Body of pancreas (tissue), 4 donors: ENCODE measurements at regions not wholly inside any gene's neighbourhood (a gene's known extent, or its start where the extent isn't known, plus 50 kb on each side); places are given as distances from the start of the nearest gene placed in this dataset.

Experiments used
- ATAC-seq: fragments of 150-250 bp; one replicate; pipeline ENCODE4 v1.9.1; 2016
- DNase-seq, 4 donors: peaks; one replicate each; pipeline ENCODE4 v3.0.0-alpha.2; 2019
- H3K27ac ChIP-seq, 4 donors: fragments of 200-600 bp; sonication (generic); 1 replicate in 3 of 4; 2 replicates in 1 of 4; pipeline versions ENCODE4 v1.5.1 to v1.6.1; 2016 to 2019; ENCODE audit warnings: mild to moderate bottlenecking in 1 of 4, mixed read lengths in 1 of 4, moderate library complexity in 1 of 4
- H3K27me3 ChIP-seq, 2 donors: fragments of 200-600 bp; sonication (generic); one replicate each; pipeline ENCODE4 v1.6.0; 2016; ENCODE audit warnings: mild to moderate bottlenecking in 1 of 2
- H3K36me3 ChIP-seq, 2 donors: fragments of 200-600 bp; sonication (generic); replicated peaks in 1 of 2; 2 replicates each; pipeline ENCODE4 v1.5.1; 2016; ENCODE audit warnings: low read depth in 2 of 2; ENCODE audit not compliant: insufficient read depth in 1 of 2
- H3K4me1 ChIP-seq: fragments of 200-600 bp; sonication (generic); one replicate; pipeline ENCODE4 v1.6.0; 2016
- H3K4me3 ChIP-seq, 2 donors: fragments of 200-600 bp; sonication (generic); 1 replicate in 1 of 2; 2 replicates in 1 of 2; pipeline ENCODE4 v1.5.1; 2016 to 2019
- H3K9me3 ChIP-seq, 3 donors: fragments of 200-600 bp; sonication (generic); 1 replicate in 2 of 3; 2 replicates in 1 of 3; pipeline ENCODE4 v1.5.1; 2016
- POLR2A ChIP-seq, 3 donors: fragments of 450-650 bp; IDR thresholded peaks; one replicate each; pipeline ENCODE4 v1.6.1; 2016; ENCODE audit warnings: antibody characterized with exemption in 3 of 3, mild to moderate bottlenecking in 2 of 3
- WGBS, 2 donors: methylation state at CpG; one replicate each; pipeline ENCODE4 v1.1.5; 2017; 5-methylcytosine and 5-hydroxymethylcytosine counted together
- intact Hi-C: fragments of 100-400 bp; cut with DNase I; formaldehyde crosslinking; loops from one replicate; pipeline ENCODE4 v1.15.1; 2023
- TF ChIP-seq, protein P1 (sequence below), 7 experiments: fragments of 450-650 bp in 4 of 7; fragments of 200-600 bp in 3 of 7; sonication (generic) in 3 of 7; IDR thresholded peaks; one replicate each; pipeline ENCODE4 v1.5.1; 2016 to 2019; ENCODE audit warnings: antibody characterized with exemption in 7 of 7

DNA sequence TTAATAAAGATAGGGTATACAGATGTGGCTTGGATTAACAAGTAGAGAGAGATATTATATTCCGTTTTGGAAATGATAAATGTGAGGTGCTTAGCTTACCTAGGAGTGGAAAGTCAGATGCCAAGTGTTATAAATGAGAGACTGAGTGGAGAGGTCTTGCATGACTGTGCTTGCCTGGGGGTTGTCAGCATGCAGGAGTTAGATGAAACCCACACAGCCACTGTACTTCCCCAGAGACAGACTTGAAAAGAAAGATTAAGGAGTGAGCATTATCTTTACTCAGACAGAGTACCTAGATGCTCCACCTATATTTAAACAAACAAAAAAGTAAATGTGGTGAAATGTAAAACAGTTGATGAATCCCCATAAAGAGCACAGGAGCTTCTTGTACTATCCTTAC is 482.7 kb downstream of the RIT2 start:
- ATAC-seq (no peak), DNase-seq (no peak)
- Histone ChIP-seq H3K9me3 (no peaks in the 10 kb centered on the region), H3K4me1 (no peaks in the 10 kb centered on the region), H3K4me3 (no peak overlapping the region), H3K36me3 (no peaks in the 10 kb centered on the region), H3K27ac (no peak overlapping the region), H3K27me3 (no peaks in the 10 kb centered on the region)
- no peak for TF ChIP-seq POLR2A (IDR thresholded peaks at IDR 0.05)
- TF ChIP-seq, protein P1, sequence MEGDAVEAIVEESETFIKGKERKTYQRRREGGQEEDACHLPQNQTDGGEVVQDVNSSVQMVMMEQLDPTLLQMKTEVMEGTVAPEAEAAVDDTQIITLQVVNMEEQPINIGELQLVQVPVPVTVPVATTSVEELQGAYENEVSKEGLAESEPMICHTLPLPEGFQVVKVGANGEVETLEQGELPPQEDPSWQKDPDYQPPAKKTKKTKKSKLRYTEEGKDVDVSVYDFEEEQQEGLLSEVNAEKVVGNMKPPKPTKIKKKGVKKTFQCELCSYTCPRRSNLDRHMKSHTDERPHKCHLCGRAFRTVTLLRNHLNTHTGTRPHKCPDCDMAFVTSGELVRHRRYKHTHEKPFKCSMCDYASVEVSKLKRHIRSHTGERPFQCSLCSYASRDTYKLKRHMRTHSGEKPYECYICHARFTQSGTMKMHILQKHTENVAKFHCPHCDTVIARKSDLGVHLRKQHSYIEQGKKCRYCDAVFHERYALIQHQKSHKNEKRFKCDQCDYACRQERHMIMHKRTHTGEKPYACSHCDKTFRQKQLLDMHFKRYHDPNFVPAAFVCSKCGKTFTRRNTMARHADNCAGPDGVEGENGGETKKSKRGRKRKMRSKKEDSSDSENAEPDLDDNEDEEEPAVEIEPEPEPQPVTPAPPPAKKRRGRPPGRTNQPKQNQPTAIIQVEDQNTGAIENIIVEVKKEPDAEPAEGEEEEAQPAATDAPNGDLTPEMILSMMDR (IDR thresholded peaks at IDR 0.05) = no peak
- intact Hi-C loops = no loop called here
- 10 to 15% methylated on average over 1 of the region's 1 CpG for WGBS, 2 donors

DNA sequence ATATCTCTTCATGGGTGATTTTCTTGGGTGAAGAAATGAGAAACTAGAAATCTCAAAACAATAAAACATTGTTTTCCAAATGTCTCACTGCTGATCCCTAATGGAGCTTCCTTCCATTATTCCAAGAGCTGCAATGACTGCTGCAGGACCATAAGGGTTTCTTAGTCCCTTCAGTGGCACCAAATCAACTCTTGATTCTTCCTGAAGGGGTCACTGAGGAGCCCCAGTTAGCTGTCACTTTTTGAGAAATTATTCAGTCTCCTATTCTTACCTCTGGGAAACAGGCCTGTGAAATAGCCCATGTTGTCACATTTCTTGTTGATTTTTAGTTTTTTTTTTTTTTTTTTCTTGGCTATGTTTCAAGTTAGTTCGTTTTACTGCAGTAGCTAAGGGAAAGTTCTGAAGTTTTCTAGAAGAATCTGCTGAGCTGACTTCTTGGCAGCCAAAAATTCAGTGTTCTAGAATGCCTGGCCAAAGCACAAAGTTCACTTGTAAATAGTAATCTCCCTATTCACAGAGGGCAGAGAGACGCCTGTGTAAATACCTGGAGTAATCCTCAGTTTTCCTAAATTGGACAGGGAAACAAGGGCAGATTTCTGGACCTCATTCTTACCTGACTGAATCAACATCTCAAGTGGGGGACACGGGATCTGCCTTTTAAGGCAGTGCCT is 480.0 kb downstream of the RIT2 start:
- ATAC-seq = no peak
- 11 to 14% methylated on average over 3 of the region's 3 CpGs for WGBS, 2 donors
- Histone ChIP-seq H3K9me3 (no peaks in the 10 kb centered on the region), H3K36me3 (no peaks in the 10 kb centered on the region), H3K27ac (no peak overlapping the region), H3K4me1 (no peaks in the 10 kb centered on the region), H3K27me3 (no peaks in the 10 kb centered on the region), H3K4me3 (no peak overlapping the region)
- TF ChIP-seq, protein P1 (IDR thresholded peaks at IDR 0.05) = no peak
- no peak for TF ChIP-seq POLR2A (IDR thresholded peaks at IDR 0.05)
- intact Hi-C loops = no loop called here
- no peak for DNase-seq

- WGBS, 2 donors = 52 to 60% methylated on average over 2 of the region's 2 CpGs
- no peaks in the 10 kb centered on the region for H3K4me1 ChIP-seq
- H3K9me3 ChIP-seq = no peaks in the 10 kb centered on the region
- intact Hi-C loops = no loop called here
- H3K36me3 ChIP-seq = no peaks in the 10 kb centered on the region
- no peak overlapping the region for H3K4me3 ChIP-seq
- no peaks in the 10 kb centered on the region for H3K27me3 ChIP-seq
- no peak overlapping the region for H3K27ac ChIP-seq
- peak in 1 of 4 donors; percentile 2 for DNase-seq
- TF ChIP-seq, protein P1 (IDR thresholded peaks at IDR 0.05) = no peak
- TF ChIP-seq POLR2A (IDR thresholded peaks at IDR 0.05) = no peak
- ATAC-seq = no peak
Measured at GRCh38 chr18:42636309-42636708, 479.2 kb downstream of the RIT2 start.

- no peaks in the 10 kb centered on the region for H3K9me3 ChIP-seq
- no peak overlapping the region for H3K4me3 ChIP-seq
- H3K36me3 ChIP-seq = no peaks in the 10 kb centered on the region
- intact Hi-C loops = no loop called here
- TF ChIP-seq POLR2A (IDR thresholded peaks at IDR 0.05) = no peak
- TF ChIP-seq, protein P1 (IDR thresholded peaks at IDR 0.05) = no peak
- ATAC-seq (no peak), DNase-seq (no peak)
- H3K4me1 ChIP-seq = no peaks in the 10 kb centered on the region
- no peak overlapping the region for H3K27ac ChIP-seq
- H3K27me3 ChIP-seq = no peaks in the 10 kb centered on the region
Measured at GRCh38 chr18:42640160-42640559, 475.3 kb downstream of the RIT2 start.

- no peak for DNase-seq
- TF ChIP-seq, protein P1 (IDR thresholded peaks at IDR 0.05) = no peak
- TF ChIP-seq POLR2A (IDR thresholded peaks at IDR 0.05) = no peak
- Histone ChIP-seq H3K36me3 (no peaks in the 10 kb centered on the region), H3K9me3 (no peaks in the 10 kb centered on the region), H3K27ac (no peak overlapping the region), H3K4me3 (no peak overlapping the region), H3K27me3 (no peaks in the 10 kb centered on the region), H3K4me1 (no peaks in the 10 kb centered on the region)
- intact Hi-C loops = no loop called here
- 60 to 72% methylated on average over 5 of the region's 5 CpGs for WGBS, 2 donors
- no peak for ATAC-seq
Measured at GRCh38 chr18:42641996-42642395, 473.5 kb downstream of the RIT2 start.
